Lower lobe of right lung (tissue), 2 donors: ENCODE measurements at regions not wholly inside any gene's neighbourhood (a gene's known extent, or its start where the extent isn't known, plus 50 kb on each side); places are given as distances from the start of the nearest gene placed in this dataset.
A peak's percentile ranks its signal among the peaks of the same experiment; 100 is the strongest.

Experiments
- ATAC-seq, 2 donors: fragments of 200-7000 bp; cut with Tn5 transposase; one replicate each; pipeline ENCODE4 v1.9.1; 2020 to 2022; ENCODE audit warnings: mild to moderate bottlenecking in 2 of 2, moderate library complexity in 2 of 2
- DNase-seq: peaks from one replicate; pipeline ENCODE4 v3.0.0-alpha.2; 2020
- H3K27ac ChIP-seq: fragments of 200-600 bp; one replicate; pipeline ENCODE4 v1.8.0; 2022
- H3K27me3 ChIP-seq: fragments of 200-600 bp; one replicate; pipeline ENCODE4 v1.8.0; 2022; ENCODE audit warnings: low read depth
- H3K36me3 ChIP-seq: fragments of 200-600 bp; one replicate; pipeline ENCODE4 v1.8.0; 2022; ENCODE audit warnings: mild to moderate bottlenecking
- H3K4me1 ChIP-seq: fragments of 200-600 bp; one replicate; pipeline ENCODE4 v1.8.0; 2022
- H3K4me3 ChIP-seq: fragments of 200-600 bp; one replicate; pipeline ENCODE4 v1.8.0; 2022; ENCODE audit warnings: mild to moderate bottlenecking
- H3K9me3 ChIP-seq: fragments of 200-600 bp; one replicate; pipeline ENCODE4 v1.8.0; 2022
- CTCF ChIP-seq: fragments of 200-600 bp; IDR thresholded peaks from one replicate; pipeline ENCODE4 v1.8.0; 2022; ENCODE audit warnings: antibody characterized with exemption, mild to moderate bottlenecking
- intact Hi-C: fragments of 100-400 bp; cut with DNase I; formaldehyde crosslinking; loops from one replicate; pipeline ENCODE4 v1.11.0; 2022
- donor health status: DM: no; HTN: yes; CAD: no; lungs with severe emphysema.

GRCh38 chr12:19844224-19844623 lies 404.9 kb downstream of the AEBP2 start:
- H3K9me3 ChIP-seq = no peaks in the 10 kb centered on the region
- intact Hi-C loops = no loop called here
- no peak for TF ChIP-seq CTCF
- H3K27me3 ChIP-seq = no peaks in the 10 kb centered on the region
- no peaks in the 10 kb centered on the region for H3K36me3 ChIP-seq
- peaks cover 10% of the 10 kb centered on the region for H3K4me1 ChIP-seq
- DNase-seq (no peak), ATAC-seq (no peak)
- H3K4me3 ChIP-seq = no peak overlapping the region
- H3K27ac ChIP-seq = no peak overlapping the region

DNA sequence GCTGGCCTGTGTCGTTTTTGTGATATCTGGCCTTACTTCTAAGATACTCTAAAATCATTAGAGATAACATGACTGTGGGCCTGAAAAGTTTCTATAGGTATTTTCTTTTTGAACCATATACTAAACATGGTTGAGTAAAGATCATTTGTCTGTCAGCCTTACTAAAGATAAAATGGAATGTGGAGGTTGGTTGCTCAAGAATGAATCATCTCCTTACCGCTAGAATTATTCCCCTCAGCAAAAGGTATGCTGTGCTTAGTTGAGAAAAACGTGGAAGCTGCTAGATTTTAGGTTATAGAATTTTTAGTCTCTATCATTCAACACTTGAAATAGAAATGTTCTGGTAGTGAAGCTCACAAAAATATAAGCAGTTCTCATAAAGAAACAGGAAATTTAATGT lies 407.3 kb downstream of the AEBP2 start:
- intact Hi-C loops = no loop called here
- no peak for DNase-seq

DNA sequence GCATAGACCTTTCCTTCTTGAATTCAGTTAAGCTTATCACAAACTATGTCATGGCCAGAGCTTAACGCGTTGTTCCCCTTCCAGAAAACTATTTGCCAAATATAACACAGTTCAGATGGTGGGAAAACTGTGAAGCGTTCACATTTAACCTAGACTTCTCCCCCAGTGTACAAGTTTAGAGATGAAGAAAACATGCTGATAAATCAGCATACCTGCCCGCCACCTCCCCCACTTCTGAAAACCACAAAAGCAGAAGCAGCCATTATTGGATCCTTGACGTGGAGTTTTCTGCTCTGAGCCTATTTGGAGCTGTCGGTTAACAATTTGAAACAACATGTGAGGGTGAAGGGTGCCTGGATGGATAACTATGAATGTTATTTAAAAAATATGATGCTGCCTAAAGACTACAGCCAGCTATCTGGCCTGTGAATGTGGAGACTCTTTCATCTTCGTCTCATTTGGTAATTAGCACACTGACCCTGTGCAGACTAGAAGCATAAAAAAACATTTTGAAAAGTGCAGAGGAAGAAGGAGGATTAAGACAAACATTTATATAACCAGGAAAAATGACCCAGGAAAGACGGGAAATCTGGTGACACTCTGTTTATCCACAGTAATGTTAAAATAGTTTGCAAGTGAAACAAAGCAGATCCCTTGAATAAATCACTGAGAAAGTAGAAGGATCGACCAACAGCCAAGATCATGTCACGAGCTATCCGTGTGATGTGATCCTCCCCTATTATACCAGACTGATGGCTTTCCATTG lies 408.2 kb downstream of the AEBP2 start:
- DNase-seq = no peak
- no peaks in the 10 kb centered on the region for H3K27me3 ChIP-seq
- H3K9me3 ChIP-seq = no peaks in the 10 kb centered on the region
- peak; percentile 18 to 48 for ATAC-seq
- peak overlapping the region; percentile 2 for H3K27ac ChIP-seq
- peaks cover 10% of the 10 kb centered on the region for H3K4me1 ChIP-seq
- H3K4me3 ChIP-seq = no peak overlapping the region
- H3K36me3 ChIP-seq = no peaks in the 10 kb centered on the region
- intact Hi-C loops = no loop called here
- TF ChIP-seq CTCF = no peak

More for the DNA sequence above, 407.3 kb downstream of the AEBP2 start:
- no peak for ATAC-seq
- no peak for TF ChIP-seq CTCF
- Histone ChIP-seq H3K36me3 (no peaks in the 10 kb centered on the region), H3K4me3 (no peak overlapping the region), H3K4me1 (peaks cover 10% of the 10 kb centered on the region), H3K9me3 (no peaks in the 10 kb centered on the region), H3K27ac (peak overlapping the region; percentile 2), H3K27me3 (no peaks in the 10 kb centered on the region)

GRCh38 chr12:19848421-19848820 lies 409.1 kb downstream of the AEBP2 start:
- Histone ChIP-seq H3K27ac (no peak overlapping the region), H3K4me1 (peaks cover 10% of the 10 kb centered on the region), H3K27me3 (no peaks in the 10 kb centered on the region), H3K9me3 (no peaks in the 10 kb centered on the region), H3K36me3 (no peaks in the 10 kb centered on the region), H3K4me3 (no peak overlapping the region)
- ATAC-seq (no peak), DNase-seq (no peak)
- intact Hi-C loops = no loop called here
- TF ChIP-seq CTCF = no peak

GRCh38 chr12:19849208-19849607 lies 409.9 kb downstream of the AEBP2 start:
- H3K4me1 ChIP-seq = peaks cover 10% of the 10 kb centered on the region
- DNase-seq = no peak
- no peak for TF ChIP-seq CTCF
- no peaks in the 10 kb centered on the region for H3K27me3 ChIP-seq
- no peaks in the 10 kb centered on the region for H3K36me3 ChIP-seq
- ATAC-seq = no peak
- H3K27ac ChIP-seq = no peak overlapping the region
- no peak overlapping the region for H3K4me3 ChIP-seq
- no peaks in the 10 kb centered on the region for H3K9me3 ChIP-seq
- intact Hi-C loops = no loop called here
